ENCODE measurements at regions not wholly inside any gene's neighbourhood (a gene's known extent, or its start where the extent isn't known, plus 50 kb on each side); places are given as distances from the start of the nearest gene placed in this dataset.

GRCh38 chr4:167623241-167623572 is 388.9 kb upstream of the SPOCK3 start:
- TF ChIP-seq, protein P1, sequence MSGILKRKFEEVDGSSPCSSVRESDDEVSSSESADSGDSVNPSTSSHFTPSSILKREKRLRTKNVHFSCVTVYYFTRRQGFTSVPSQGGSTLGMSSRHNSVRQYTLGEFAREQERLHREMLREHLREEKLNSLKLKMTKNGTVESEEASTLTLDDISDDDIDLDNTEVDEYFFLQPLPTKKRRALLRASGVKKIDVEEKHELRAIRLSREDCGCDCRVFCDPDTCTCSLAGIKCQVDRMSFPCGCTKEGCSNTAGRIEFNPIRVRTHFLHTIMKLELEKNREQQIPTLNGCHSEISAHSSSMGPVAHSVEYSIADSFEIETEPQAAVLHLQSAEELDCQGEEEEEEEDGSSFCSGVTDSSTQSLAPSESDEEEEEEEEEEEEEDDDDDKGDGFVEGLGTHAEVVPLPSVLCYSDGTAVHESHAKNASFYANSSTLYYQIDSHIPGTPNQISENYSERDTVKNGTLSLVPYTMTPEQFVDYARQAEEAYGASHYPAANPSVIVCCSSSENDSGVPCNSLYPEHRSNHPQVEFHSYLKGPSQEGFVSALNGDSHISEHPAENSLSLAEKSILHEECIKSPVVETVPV (CRISPR knock-in tag; IDR thresholded peaks at IDR 0.05), result no peak
- TF ChIP-seq ZNF8 (CRISPR knock-in tag; IDR thresholded peaks at IDR 0.05) (no peak), ISL1 (CRISPR knock-in tag; IDR thresholded peaks at IDR 0.05) (no peak), OSR1 (CRISPR knock-in tag; IDR thresholded peaks at IDR 0.05) (no peak)
- TF ChIP-seq, protein P2, sequence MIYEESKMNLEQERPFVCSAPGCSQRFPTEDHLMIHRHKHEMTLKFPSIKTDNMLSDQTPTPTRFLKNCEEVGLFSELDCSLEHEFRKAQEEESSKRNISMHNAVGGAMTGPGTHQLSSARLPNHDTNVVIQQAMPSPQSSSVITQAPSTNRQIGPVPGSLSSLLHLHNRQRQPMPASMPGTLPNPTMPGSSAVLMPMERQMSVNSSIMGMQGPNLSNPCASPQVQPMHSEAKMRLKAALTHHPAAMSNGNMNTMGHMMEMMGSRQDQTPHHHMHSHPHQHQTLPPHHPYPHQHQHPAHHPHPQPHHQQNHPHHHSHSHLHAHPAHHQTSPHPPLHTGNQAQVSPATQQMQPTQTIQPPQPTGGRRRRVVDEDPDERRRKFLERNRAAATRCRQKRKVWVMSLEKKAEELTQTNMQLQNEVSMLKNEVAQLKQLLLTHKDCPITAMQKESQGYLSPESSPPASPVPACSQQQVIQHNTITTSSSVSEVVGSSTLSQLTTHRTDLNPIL (CRISPR knock-in tag; IDR thresholded peaks at IDR 0.05; ENCODE audit: low read depth), result no peak
- no peak for ATAC-seq

- no peak for ATAC-seq
- TF ChIP-seq CSDC2 (CRISPR knock-in tag; IDR thresholded peaks at IDR 0.05) (no peak), SNAI2 (CRISPR knock-in tag; IDR thresholded peaks at IDR 0.05) (no peak), ZFP3 (CRISPR knock-in tag; IDR thresholded peaks at IDR 0.05) (no peak), ARNTL (CRISPR knock-in tag; IDR thresholded peaks at IDR 0.05; ENCODE audit: borderline replicate concordance, low read depth) (no peak), ZC3H10 (CRISPR knock-in tag; IDR thresholded peaks at IDR 0.05) (no peak), ZFP30 (CRISPR knock-in tag; IDR thresholded peaks at IDR 0.05) (no peak), RARB (CRISPR knock-in tag; IDR thresholded peaks at IDR 0.05) (no peak), ZNF565 (CRISPR knock-in tag; conservative IDR thresholded peaks at IDR 0.05; ENCODE audit: low read depth) (no peak), PATZ1 (CRISPR knock-in tag; IDR thresholded peaks at IDR 0.05; ENCODE audit: borderline replicate concordance) (no peak), OSR1 (CRISPR knock-in tag; IDR thresholded peaks at IDR 0.05) (no peak), ZNF8 (CRISPR knock-in tag; IDR thresholded peaks at IDR 0.05) (no peak), ISL1 (CRISPR knock-in tag; IDR thresholded peaks at IDR 0.05) (no peak), PPARA (CRISPR knock-in tag; IDR thresholded peaks at IDR 0.05; ENCODE audit: borderline replicate concordance) (no peak), TOX (CRISPR knock-in tag; IDR thresholded peaks at IDR 0.05; ENCODE audit: borderline replicate concordance) (no peak), ZNF70 (CRISPR knock-in tag; IDR thresholded peaks at IDR 0.05) (no peak)
- TF ChIP-seq, protein P2 (CRISPR knock-in tag; IDR thresholded peaks at IDR 0.05; ENCODE audit: low read depth), result no peak
- TF ChIP-seq, protein P1 (CRISPR knock-in tag; IDR thresholded peaks at IDR 0.05), result no peak
- TF ChIP-seq, protein P3, sequence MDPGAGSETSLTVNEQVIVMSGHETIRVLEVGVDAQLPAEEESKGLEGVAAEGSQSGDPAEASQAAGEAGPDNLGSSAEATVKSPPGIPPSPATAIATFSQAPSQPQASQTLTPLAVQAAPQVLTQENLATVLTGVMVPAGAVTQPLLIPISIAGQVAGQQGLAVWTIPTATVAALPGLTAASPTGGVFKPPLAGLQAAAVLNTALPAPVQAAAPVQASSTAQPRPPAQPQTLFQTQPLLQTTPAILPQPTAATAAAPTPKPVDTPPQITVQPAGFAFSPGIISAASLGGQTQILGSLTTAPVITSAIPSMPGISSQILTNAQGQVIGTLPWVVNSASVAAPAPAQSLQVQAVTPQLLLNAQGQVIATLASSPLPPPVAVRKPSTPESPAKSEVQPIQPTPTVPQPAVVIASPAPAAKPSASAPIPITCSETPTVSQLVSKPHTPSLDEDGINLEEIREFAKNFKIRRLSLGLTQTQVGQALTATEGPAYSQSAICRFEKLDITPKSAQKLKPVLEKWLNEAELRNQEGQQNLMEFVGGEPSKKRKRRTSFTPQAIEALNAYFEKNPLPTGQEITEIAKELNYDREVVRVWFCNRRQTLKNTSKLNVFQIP (CRISPR knock-in tag; IDR thresholded peaks at IDR 0.05; ENCODE audit: borderline replicate concordance, low read depth), result no peak
- TF ChIP-seq, protein P4, sequence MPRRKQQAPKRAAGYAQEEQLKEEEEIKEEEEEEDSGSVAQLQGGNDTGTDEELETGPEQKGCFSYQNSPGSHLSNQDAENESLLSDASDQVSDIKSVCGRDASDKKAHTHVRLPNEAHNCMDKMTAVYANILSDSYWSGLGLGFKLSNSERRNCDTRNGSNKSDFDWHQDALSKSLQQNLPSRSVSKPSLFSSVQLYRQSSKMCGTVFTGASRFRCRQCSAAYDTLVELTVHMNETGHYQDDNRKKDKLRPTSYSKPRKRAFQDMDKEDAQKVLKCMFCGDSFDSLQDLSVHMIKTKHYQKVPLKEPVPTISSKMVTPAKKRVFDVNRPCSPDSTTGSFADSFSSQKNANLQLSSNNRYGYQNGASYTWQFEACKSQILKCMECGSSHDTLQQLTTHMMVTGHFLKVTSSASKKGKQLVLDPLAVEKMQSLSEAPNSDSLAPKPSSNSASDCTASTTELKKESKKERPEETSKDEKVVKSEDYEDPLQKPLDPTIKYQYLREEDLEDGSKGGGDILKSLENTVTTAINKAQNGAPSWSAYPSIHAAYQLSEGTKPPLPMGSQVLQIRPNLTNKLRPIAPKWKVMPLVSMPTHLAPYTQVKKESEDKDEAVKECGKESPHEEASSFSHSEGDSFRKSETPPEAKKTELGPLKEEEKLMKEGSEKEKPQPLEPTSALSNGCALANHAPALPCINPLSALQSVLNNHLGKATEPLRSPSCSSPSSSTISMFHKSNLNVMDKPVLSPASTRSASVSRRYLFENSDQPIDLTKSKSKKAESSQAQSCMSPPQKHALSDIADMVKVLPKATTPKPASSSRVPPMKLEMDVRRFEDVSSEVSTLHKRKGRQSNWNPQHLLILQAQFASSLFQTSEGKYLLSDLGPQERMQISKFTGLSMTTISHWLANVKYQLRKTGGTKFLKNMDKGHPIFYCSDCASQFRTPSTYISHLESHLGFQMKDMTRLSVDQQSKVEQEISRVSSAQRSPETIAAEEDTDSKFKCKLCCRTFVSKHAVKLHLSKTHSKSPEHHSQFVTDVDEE (CRISPR knock-in tag; IDR thresholded peaks at IDR 0.05), result no peak
Observed at GRCh38 chr4:167629272-167629671, 395.0 kb upstream of the SPOCK3 start.

All from SK-N-SH treated with all-trans-retinoic acid at 6 μM for 48 hours (cell line).